Liver (tissue), 8 donors: ENCODE measurements at regions not wholly inside any gene's neighbourhood (a gene's known extent, or its start where the extent isn't known, plus 50 kb on each side); places are given as distances from the start of the nearest gene placed in this dataset.

Experiments used
- DNase-seq: peaks from one replicate; pipeline ENCODE4 v3.0.0-alpha.2; 2017; ENCODE audit warnings: low spot score
- H3K27ac ChIP-seq, 2 donors: one replicate each; pipeline ENCODE4 v1.7.0; 2013; ENCODE audit warnings: inconsistent platforms in 2 of 2, low read length in 2 of 2, control low read depth in 1 of 2, low read depth in 1 of 2, mild to moderate bottlenecking in 1 of 2
- H3K27me3 ChIP-seq, 4 donors: one replicate each; pipeline versions ENCODE4 v1.6.1 to v1.7.0; 2013; ENCODE audit warnings: low read length in 3 of 4, inconsistent platforms in 1 of 4, mild to moderate bottlenecking in 1 of 4, moderate library complexity in 1 of 4; ENCODE audit not compliant: control insufficient read depth in 4 of 4, insufficient read depth in 4 of 4
- H3K36me3 ChIP-seq, 4 donors: one replicate each; pipeline versions ENCODE4 v1.6.1 to v1.7.0; 2013; ENCODE audit warnings: low read length in 3 of 4, mild to moderate bottlenecking in 3 of 4, low read depth in 1 of 4, moderate library complexity in 1 of 4; ENCODE audit not compliant: control insufficient read depth in 4 of 4, insufficient read depth in 3 of 4
- H3K4me1 ChIP-seq, 4 donors: one replicate each; pipeline versions ENCODE4 v1.6.1 to v1.7.0; 2013; ENCODE audit warnings: low read length in 3 of 4, mild to moderate bottlenecking in 3 of 4, moderate library complexity in 1 of 4; ENCODE audit not compliant: control insufficient read depth in 4 of 4, insufficient read depth in 4 of 4
- H3K4me3 ChIP-seq, 3 donors: one replicate each; pipeline versions ENCODE4 v1.6.1 to v1.7.0; 2013; ENCODE audit warnings: low read length in 3 of 3, control low read depth in 1 of 3, low read depth in 1 of 3, mild to moderate bottlenecking in 1 of 3
- H3K9ac ChIP-seq, 2 donors: one replicate each; pipeline ENCODE4 v1.7.0; 2013; ENCODE audit warnings: low read length in 2 of 2, mild to moderate bottlenecking in 2 of 2, moderate library complexity in 2 of 2, control low read depth in 1 of 2, low read depth in 1 of 2
- H3K9me3 ChIP-seq, 4 donors: one replicate each; pipeline versions ENCODE4 v1.6.1 to v1.7.0; 2013; ENCODE audit warnings: low read length in 3 of 4; ENCODE audit not compliant: control insufficient read depth in 4 of 4
- CTCF ChIP-seq: fragments of 150-350 bp; IDR thresholded peaks from 2 replicates; pipeline ENCODE4 v1.5.1; 2017; ENCODE audit warnings: improper control_type of control experiment, low read depth, low read length; ENCODE audit not compliant: missing input control
- EGR1 ChIP-seq, 2 donors: IDR thresholded peaks; 2 replicates each; pipeline ENCODE4 v1.6.1; 2016 to 2018; ENCODE audit warnings: antibody characterized with exemption in 2 of 2, low read depth in 2 of 2
- FOXA1 ChIP-seq: IDR thresholded peaks from 2 replicates; pipeline ENCODE4 v1.6.1; 2016; ENCODE audit warnings: antibody characterized with exemption
- FOXA2 ChIP-seq: IDR thresholded peaks from 2 replicates; pipeline ENCODE4 v1.6.1; 2016; ENCODE audit warnings: antibody characterized with exemption
- HNF4A ChIP-seq, 2 donors: conservative IDR thresholded peaks; 2 replicates each; pipeline ENCODE4 v1.6.1; 2016; ENCODE audit warnings: antibody characterized with exemption in 2 of 2, mild to moderate bottlenecking in 2 of 2
- HNF4G ChIP-seq: IDR thresholded peaks from 2 replicates; pipeline ENCODE4 v1.6.1; 2016; ENCODE audit warnings: antibody characterized with exemption
- JUND ChIP-seq, 2 donors: IDR thresholded peaks; 2 replicates each; pipeline ENCODE4 v1.6.1; 2016; ENCODE audit warnings: antibody characterized with exemption in 2 of 2
- MAX ChIP-seq: IDR thresholded peaks from 2 replicates; pipeline ENCODE4 v1.6.1; 2016; ENCODE audit warnings: antibody characterized with exemption
- NR2F2 ChIP-seq: IDR thresholded peaks from 2 replicates; pipeline ENCODE4 v1.6.1; 2016; ENCODE audit warnings: antibody characterized with exemption
- RAD21 ChIP-seq, 2 donors: IDR thresholded peaks; 2 replicates each; pipeline ENCODE4 v1.6.1; 2016; ENCODE audit warnings: antibody characterized with exemption in 2 of 2, mild to moderate bottlenecking in 2 of 2
- REST ChIP-seq: IDR thresholded peaks from 2 replicates; pipeline ENCODE4 v1.6.1; 2016; ENCODE audit warnings: antibody characterized with exemption, mild to moderate bottlenecking
- RXRA ChIP-seq, 2 donors: IDR thresholded peaks; 2 replicates each; pipeline ENCODE4 v1.6.1; 2017 to 2018; ENCODE audit warnings: antibody characterized with exemption in 2 of 2, mild to moderate bottlenecking in 1 of 2
- SP1 ChIP-seq: IDR thresholded peaks from 2 replicates; pipeline ENCODE4 v1.6.1; 2018; ENCODE audit warnings: antibody characterized with exemption, mild to moderate bottlenecking
- TAF1 ChIP-seq: conservative IDR thresholded peaks from 2 replicates; pipeline ENCODE4 v1.6.1; 2016; ENCODE audit warnings: antibody characterized with exemption, mild to moderate bottlenecking
- WGBS: extraction: QIAGEN DNeasy Blood & Tissue Kit; methylation state at CpG from one replicate; pipeline ENCODE4 v1.1.7; 2013; 5-methylcytosine and 5-hydroxymethylcytosine counted together
- TF ChIP-seq, protein P1 (sequence below): IDR thresholded peaks from 2 replicates; pipeline ENCODE4 v1.6.1; 2016; ENCODE audit warnings: antibody characterized with exemption
- TF ChIP-seq, protein P2 (sequence below): IDR thresholded peaks from 2 replicates; pipeline ENCODE4 v1.6.1; 2016; ENCODE audit warnings: antibody characterized with exemption
- donor health status: healthy.
- donor health status: healthy.
- donor health status: healthy.
- donor health status: healthy.
- donor health status: healthy.

GRCh38 chr11:50178737-50179136 is 146.1 kb downstream of the OR4C45 start (continued):
- TF ChIP-seq REST (no peak), MAX (no peak), JUND (IDR thresholded peaks at IDR 0.05) (no peak), HNF4G (no peak)

DNA sequence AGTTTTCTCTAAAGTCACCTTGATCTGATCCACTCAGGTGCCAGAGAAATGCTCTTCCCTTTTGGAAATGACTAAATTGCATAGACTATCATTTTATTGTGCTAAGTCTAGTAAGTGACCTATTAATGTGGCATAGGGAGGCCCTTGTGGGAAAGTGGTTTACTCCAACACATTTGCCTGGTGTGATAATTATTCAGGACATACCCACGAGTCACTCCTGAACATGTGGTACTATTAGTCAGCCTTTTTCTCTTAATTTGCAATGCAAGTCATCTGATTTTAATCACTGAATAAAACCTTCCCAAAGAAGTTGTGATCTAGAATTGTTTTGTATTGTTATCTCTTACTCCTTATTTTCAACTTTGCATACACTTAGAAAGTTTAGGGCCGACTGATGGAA is 148.7 kb downstream of the OR4C45 start:
- Histone ChIP-seq H3K9me3 (no peaks in the 10 kb centered on the region), H3K4me1 (no peaks in the 10 kb centered on the region), H3K36me3 (no peaks in the 10 kb centered on the region), H3K4me3 (no peak overlapping the region), H3K27ac (no peak overlapping the region), H3K9ac (no peak overlapping the region), H3K27me3 (no peaks in the 10 kb centered on the region)
- no peak for DNase-seq
- WGBS = 61% methylated on average over 2 of the region's 2 CpGs
- TF ChIP-seq, protein P1, sequence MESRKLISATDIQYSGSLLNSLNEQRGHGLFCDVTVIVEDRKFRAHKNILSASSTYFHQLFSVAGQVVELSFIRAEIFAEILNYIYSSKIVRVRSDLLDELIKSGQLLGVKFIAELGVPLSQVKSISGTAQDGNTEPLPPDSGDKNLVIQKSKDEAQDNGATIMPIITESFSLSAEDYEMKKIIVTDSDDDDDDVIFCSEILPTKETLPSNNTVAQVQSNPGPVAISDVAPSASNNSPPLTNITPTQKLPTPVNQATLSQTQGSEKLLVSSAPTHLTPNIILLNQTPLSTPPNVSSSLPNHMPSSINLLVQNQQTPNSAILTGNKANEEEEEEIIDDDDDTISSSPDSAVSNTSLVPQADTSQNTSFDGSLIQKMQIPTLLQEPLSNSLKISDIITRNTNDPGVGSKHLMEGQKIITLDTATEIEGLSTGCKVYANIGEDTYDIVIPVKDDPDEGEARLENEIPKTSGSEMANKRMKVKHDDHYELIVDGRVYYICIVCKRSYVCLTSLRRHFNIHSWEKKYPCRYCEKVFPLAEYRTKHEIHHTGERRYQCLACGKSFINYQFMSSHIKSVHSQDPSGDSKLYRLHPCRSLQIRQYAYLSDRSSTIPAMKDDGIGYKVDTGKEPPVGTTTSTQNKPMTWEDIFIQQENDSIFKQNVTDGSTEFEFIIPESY = no peak
- TF ChIP-seq CTCF (no peak), REST (no peak), EGR1 (IDR thresholded peaks at IDR 0.05; ENCODE audit: low read depth in 2 of 2) (no peak), TAF1 (no peak), HNF4A (conservative IDR thresholded peaks at IDR 0.05) (no peak), RXRA (IDR thresholded peaks at IDR 0.05) (no peak), HNF4G (no peak), NR2F2 (no peak), FOXA1 (no peak), RAD21 (IDR thresholded peaks at IDR 0.05) (no peak), JUND (IDR thresholded peaks at IDR 0.05) (no peak), FOXA2 (no peak), SP1 (no peak)
- TF ChIP-seq, protein P2, sequence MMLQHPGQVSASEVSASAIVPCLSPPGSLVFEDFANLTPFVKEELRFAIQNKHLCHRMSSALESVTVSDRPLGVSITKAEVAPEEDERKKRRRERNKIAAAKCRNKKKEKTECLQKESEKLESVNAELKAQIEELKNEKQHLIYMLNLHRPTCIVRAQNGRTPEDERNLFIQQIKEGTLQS = no peak
